ENCODE measurements at regions not wholly inside any gene's neighbourhood (a gene's known extent, or its start where the extent isn't known, plus 50 kb on each side); places are given as distances from the start of the nearest gene placed in this dataset.

- no peak for TF ChIP-seq CTCF (IDR thresholded peaks at IDR 0.05; ENCODE audit: low read length, missing control alignments)
- H3K4me3 ChIP-seq (replicated peaks; ENCODE audit: low read depth, low read length): no peak overlapping the region
- DNase-seq (ENCODE audit: low read depth): no peak
These were observed 139.8 kb upstream of the RET start for GRCh38 chr10:42937048-42937447.

- no peak for DNase-seq (ENCODE audit: low read depth)
- TF ChIP-seq CTCF (IDR thresholded peaks at IDR 0.05; ENCODE audit: low read length, missing control alignments): no peak
- no peak overlapping the region for H3K4me3 ChIP-seq (replicated peaks; ENCODE audit: low read depth, low read length)
These were observed 139.2 kb upstream of the RET start for GRCh38 chr10:42937649-42938180.

- DNase-seq (ENCODE audit: low read depth): no peak
- H3K4me3 ChIP-seq (replicated peaks; ENCODE audit: low read depth, low read length): no peak overlapping the region
- TF ChIP-seq CTCF (IDR thresholded peaks at IDR 0.05; ENCODE audit: low read length, missing control alignments): no peak
These were observed 138.5 kb upstream of the RET start for GRCh38 chr10:42938351-42938750.

- TF ChIP-seq CTCF (IDR thresholded peaks at IDR 0.05; ENCODE audit: low read length, missing control alignments): no peak
- H3K4me3 ChIP-seq (replicated peaks; ENCODE audit: low read depth, low read length): no peak overlapping the region
- no peak for DNase-seq (ENCODE audit: low read depth)
These were observed 137.6 kb upstream of the RET start for GRCh38 chr10:42939237-42939636.

- no peak for DNase-seq (ENCODE audit: low read depth)
- H3K4me3 ChIP-seq (replicated peaks; ENCODE audit: low read depth, low read length): no peak overlapping the region
- no peak for TF ChIP-seq CTCF (IDR thresholded peaks at IDR 0.05; ENCODE audit: low read length, missing control alignments)
These were observed 137.0 kb upstream of the RET start for GRCh38 chr10:42939685-42940366.

GRCh38 chr10:42940487-42941294, 136.2 kb upstream of the RET start:
- DNase-seq (ENCODE audit: low read depth): no peak
- no peak for TF ChIP-seq CTCF (IDR thresholded peaks at IDR 0.05; ENCODE audit: low read length, missing control alignments)
- no peak overlapping the region for H3K4me3 ChIP-seq (replicated peaks; ENCODE audit: low read depth, low read length)

Measured in fibroblast of pulmonary artery (primary cell).